Kidney (tissue), 13 donors: ENCODE measurements at regions not wholly inside any gene's neighbourhood (a gene's known extent, or its start where the extent isn't known, plus 50 kb on each side); places are given as distances from the start of the nearest gene placed in this dataset.

Experiments
- DNase-seq, 5 donors: peaks; one replicate each; pipeline ENCODE4 v3.0.0-alpha.2; 2013 to 2020
- FAIRE-seq: peaks from 2 replicates; lab custom pipeline; 2012; peaks lifted over from hg19 to GRCh38; lab: Jason Lieb, UNC
- H3K27ac ChIP-seq, 2 donors: one replicate each; pipeline ENCODE4 v1.7.0; 2013; ENCODE audit warnings: low read depth in 2 of 2, low read length in 2 of 2, inconsistent platforms in 1 of 2
- H3K27me3 ChIP-seq: one replicate; pipeline ENCODE4 v1.7.1; 2013; ENCODE audit warnings: low read length, inconsistent platforms; ENCODE audit not compliant: control insufficient read depth, insufficient read depth
- H3K36me3 ChIP-seq, 3 donors: one replicate each; pipeline versions ENCODE4 v1.7.0 to v1.7.1; 2013; ENCODE audit warnings: low read length in 3 of 3, control low read depth in 1 of 3, inconsistent platforms in 1 of 3; ENCODE audit not compliant: insufficient read depth in 3 of 3, control insufficient read depth in 2 of 3
- H3K4me1 ChIP-seq, 3 donors: one replicate each; pipeline versions ENCODE4 v1.7.0 to v1.7.1; 2013; ENCODE audit warnings: low read length in 3 of 3, inconsistent platforms in 1 of 3, low read depth in 1 of 3; ENCODE audit not compliant: control insufficient read depth in 2 of 3, insufficient read depth in 2 of 3
- H3K4me3 ChIP-seq, 3 donors: one replicate each; pipeline versions ENCODE4 v1.7.0 to v1.8.1; 2013; ENCODE audit warnings: low read length in 3 of 3, control low read depth in 1 of 3, inconsistent platforms in 1 of 3
- H3K9ac ChIP-seq, 3 donors: one replicate each; pipeline versions ENCODE4 v1.7.0 to v1.7.1; 2013; ENCODE audit warnings: low read length in 3 of 3, control low read depth in 1 of 3, inconsistent platforms in 1 of 3
- H3K9me3 ChIP-seq, 3 donors: one replicate each; pipeline versions ENCODE4 v1.7.0 to v1.7.1; 2013; ENCODE audit warnings: low read length in 3 of 3, control low read depth in 1 of 3, inconsistent platforms in 1 of 3; ENCODE audit not compliant: control insufficient read depth in 2 of 3, insufficient read depth in 1 of 3
- CTCF ChIP-seq: IDR thresholded peaks from 3 replicates; pipeline ENCODE4 v1.5.1; 2012; ENCODE audit warnings: mild to moderate bottlenecking, moderate library complexity, borderline replicate concordance; ENCODE audit not compliant: insufficient read depth; ENCODE audit errors: extremely low read depth
- intact Hi-C: fragments of 100-400 bp; cut with DNase I; formaldehyde crosslinking; loops from one replicate; pipeline ENCODE4 v1.11.1; 2022
- donor health status: control.
- donor health status: control.
- donor health status: control.
- donor health status: control.
- donor health status: control.
- donor health status: DM: yes; HTN: yes; CAD: no.
- donor health status: Normal renal cell carcinoma (clear cell type).

GRCh38 chr5:113678924-113679575 is 165.6 kb downstream of the YTHDC2 start:
- Histone ChIP-seq H3K4me3 (no peak overlapping the region), H3K9me3 (no peaks in the 10 kb centered on the region), H3K36me3 (no peaks in the 10 kb centered on the region), H3K4me1 (no peaks in the 10 kb centered on the region), H3K9ac (no peak overlapping the region), H3K27me3 (no peaks in the 10 kb centered on the region), H3K27ac (no peak overlapping the region)
- FAIRE-seq: peak; percentile 92
- peak; percentile 63 for TF ChIP-seq CTCF
- intact Hi-C loops: no loop called here
- DNase-seq: peak in 3 of 5 donors; percentile 50 to 80 (median 72)

GRCh38 chr5:113680534-113680933 is 167.0 kb downstream of the YTHDC2 start:
- intact Hi-C loops: no loop called here
- H3K27me3 ChIP-seq: no peaks in the 10 kb centered on the region
- no peaks in the 10 kb centered on the region for H3K4me1 ChIP-seq
- DNase-seq (no peak), FAIRE-seq (no peak)
- H3K9ac ChIP-seq: no peak overlapping the region
- H3K9me3 ChIP-seq: no peaks in the 10 kb centered on the region
- no peak for TF ChIP-seq CTCF
- no peak overlapping the region for H3K4me3 ChIP-seq
- no peak overlapping the region for H3K27ac ChIP-seq
- H3K36me3 ChIP-seq: no peaks in the 10 kb centered on the region

- Histone ChIP-seq H3K36me3 (no peaks in the 10 kb centered on the region), H3K27me3 (no peaks in the 10 kb centered on the region), H3K27ac (no peak overlapping the region), H3K9ac (no peak overlapping the region), H3K4me1 (no peaks in the 10 kb centered on the region), H3K9me3 (no peaks in the 10 kb centered on the region), H3K4me3 (no peak overlapping the region)
- intact Hi-C loops: no loop called here
- DNase-seq (peak in 1 of 5 donors; percentile 44), FAIRE-seq (no peak)
- peak; percentile 1 for TF ChIP-seq CTCF
Observed at GRCh38 chr5:113682497-113683136, 169.1 kb downstream of the YTHDC2 start.
